ENCODE measurements at regions not wholly inside any gene's neighbourhood (a gene's known extent, or its start where the extent isn't known, plus 50 kb on each side); places are given as distances from the start of the nearest gene placed in this dataset.

GRCh38 chrX:120746153-120746552, 116.3 kb upstream of the C1GALT1C1 start:
- no peak for TF ChIP-seq CTCF (conservative IDR thresholded peaks at IDR 0.05; ENCODE audit: low read depth, low read length)
- no peak for DNase-seq (ENCODE audit: low read depth)
- no peak overlapping the region for H3K4me3 ChIP-seq (ENCODE audit: low read depth, low read length)

- no peak overlapping the region for H3K4me3 ChIP-seq (ENCODE audit: low read depth, low read length)
- DNase-seq (ENCODE audit: low read depth) = no peak
- TF ChIP-seq CTCF (conservative IDR thresholded peaks at IDR 0.05; ENCODE audit: low read depth, low read length) = no peak
These were observed 113.3 kb upstream of the C1GALT1C1 start for GRCh38 chrX:120742946-120743665.

- no peak for DNase-seq (ENCODE audit: low read depth)
- H3K4me3 ChIP-seq (ENCODE audit: low read depth, low read length) = no peak overlapping the region
- no peak for TF ChIP-seq CTCF (conservative IDR thresholded peaks at IDR 0.05; ENCODE audit: low read depth, low read length)
These were observed 111.6 kb upstream of the C1GALT1C1 start for GRCh38 chrX:120741452-120741851.

GRCh38 chrX:120740072-120740471, 110.2 kb upstream of the C1GALT1C1 start:
- no peak overlapping the region for H3K4me3 ChIP-seq (ENCODE audit: low read depth, low read length)
- DNase-seq (ENCODE audit: low read depth) = no peak
- no peak for TF ChIP-seq CTCF (conservative IDR thresholded peaks at IDR 0.05; ENCODE audit: low read depth, low read length)

GRCh38 chrX:120739300-120739699, 109.4 kb upstream of the C1GALT1C1 start:
- no peak for TF ChIP-seq CTCF (conservative IDR thresholded peaks at IDR 0.05; ENCODE audit: low read depth, low read length)
- no peak overlapping the region for H3K4me3 ChIP-seq (ENCODE audit: low read depth, low read length)
- DNase-seq (ENCODE audit: low read depth) = no peak

- DNase-seq (ENCODE audit: low read depth) = no peak
- no peak for TF ChIP-seq CTCF (conservative IDR thresholded peaks at IDR 0.05; ENCODE audit: low read depth, low read length)
- no peak overlapping the region for H3K4me3 ChIP-seq (ENCODE audit: low read depth, low read length)
These were observed 107.1 kb upstream of the C1GALT1C1 start for GRCh38 chrX:120736989-120737388.

- H3K4me3 ChIP-seq (ENCODE audit: low read depth, low read length) = no peak overlapping the region
- TF ChIP-seq CTCF (conservative IDR thresholded peaks at IDR 0.05; ENCODE audit: low read depth, low read length) = no peak
- no peak for DNase-seq (ENCODE audit: low read depth)
These were observed 106.1 kb upstream of the C1GALT1C1 start for GRCh38 chrX:120735966-120736365.
